ENCODE measurements at regions not wholly inside any gene's neighbourhood (a gene's known extent, or its start where the extent isn't known, plus 50 kb on each side); places are given as distances from the start of the nearest gene placed in this dataset.

GRCh38 chr13:111064661-111065060 lies 50.4 kb upstream of the ARHGEF7 start:
- ATAC-seq (ENCODE audit: low read depth), result no peak
- intact Hi-C loops (cut with micrococcal nuclease), result loop anchor here (5.0 kb wide), 1 partner anchor 1543 kb away; no protein-coding TSS in a partner anchor

DNA sequence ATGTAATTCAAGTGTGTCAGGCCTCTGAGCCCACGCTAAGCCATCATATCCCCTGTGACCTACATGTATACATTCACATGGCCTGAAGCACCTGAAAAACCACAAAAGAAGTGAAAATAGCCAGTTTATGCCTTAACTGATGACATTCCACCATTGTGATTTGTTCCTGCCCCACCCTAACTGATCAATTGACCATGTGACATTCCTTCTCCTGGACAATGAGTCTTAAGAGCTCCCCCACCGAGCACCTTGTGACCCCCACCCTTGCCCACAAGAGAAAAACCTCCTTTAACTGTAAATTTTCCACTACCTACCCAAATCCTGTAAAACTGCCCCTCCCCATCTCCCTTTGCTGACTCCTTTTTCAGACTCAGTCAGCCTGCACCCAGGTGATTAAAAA lies 52.1 kb upstream of the ARHGEF7 start:
- POLR2A ChIA-PET, result no interaction called here
- Mint-ChIP-seq H3K36me3 (ENCODE audit: low read depth) (no peaks in the 10 kb centered on the region), H3K4me1 (peaks cover 10% of the 10 kb centered on the region), H3K27me3 (peaks cover 53% of the 10 kb centered on the region), H3K27ac (no peak overlapping the region), H3K4me3 (no peak overlapping the region), H3K9me3 (no peaks in the 10 kb centered on the region)
- intact Hi-C loops (cut with micrococcal nuclease), result no loop called here
- ATAC-seq (ENCODE audit: low read depth), result no peak
- TF ChIP-seq CTCF (IDR thresholded peaks at IDR 0.05), result no peak
- DNase-seq, result no peak
- CTCF ChIA-PET, result no interaction called here

More at GRCh38 chr13:111064661-111065060, 50.4 kb upstream of the ARHGEF7 start:
- Mint-ChIP-seq H3K27me3 (peaks cover 39% of the 10 kb centered on the region), H3K4me1 (peaks cover 10% of the 10 kb centered on the region), H3K4me3 (no peak overlapping the region), H3K36me3 (ENCODE audit: low read depth) (no peaks in the 10 kb centered on the region), H3K27ac (no peak overlapping the region), H3K9me3 (no peaks in the 10 kb centered on the region)
- TF ChIP-seq CTCF (IDR thresholded peaks at IDR 0.05), result no peak
- no peak for DNase-seq
- ChIA-PET POLR2A (no interaction called here), CTCF (no interaction called here)

DNA sequence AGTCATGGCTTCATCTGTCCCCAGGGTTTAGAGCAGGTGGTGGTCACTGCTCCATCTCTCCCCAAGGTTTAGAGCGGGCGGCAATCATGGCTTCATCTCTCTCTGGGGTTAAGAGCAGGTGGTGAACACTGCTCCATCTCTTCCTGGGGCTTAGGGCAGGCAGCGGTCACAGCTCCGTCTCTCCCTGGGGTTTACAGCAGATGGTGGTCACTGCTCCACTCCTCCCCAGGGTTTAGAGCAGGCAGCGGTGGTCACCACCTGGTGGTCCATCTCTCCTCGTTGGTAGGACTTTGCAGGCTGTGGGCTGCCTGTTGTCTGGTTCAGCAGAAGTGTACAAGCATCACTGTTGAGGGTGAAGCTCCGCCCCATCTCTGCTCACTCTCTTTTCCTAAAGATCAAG lies 52.8 kb upstream of the ARHGEF7 start:
- peaks cover 7% of the 10 kb centered on the region for H3K4me1 Mint-ChIP-seq
- ATAC-seq (ENCODE audit: low read depth), result no peak
- no peak overlapping the region for H3K4me3 Mint-ChIP-seq
- CTCF ChIA-PET, result no interaction called here
- no peaks in the 10 kb centered on the region for H3K9me3 Mint-ChIP-seq
- no peak for DNase-seq
- H3K27ac Mint-ChIP-seq, result no peak overlapping the region
- H3K36me3 Mint-ChIP-seq (ENCODE audit: low read depth), result no peaks in the 10 kb centered on the region
- intact Hi-C loops (cut with micrococcal nuclease), result no loop called here
- POLR2A ChIA-PET, result no interaction called here
- no peak for TF ChIP-seq CTCF (IDR thresholded peaks at IDR 0.05)
- peaks cover 55% of the 10 kb centered on the region for H3K27me3 Mint-ChIP-seq

- Mint-ChIP-seq H3K9me3 (no peaks in the 10 kb centered on the region), H3K27me3 (peaks cover 62% of the 10 kb centered on the region), H3K4me3 (no peak overlapping the region), H3K27ac (no peak overlapping the region), H3K36me3 (ENCODE audit: low read depth) (no peaks in the 10 kb centered on the region), H3K4me1 (peaks cover 2% of the 10 kb centered on the region)
- CTCF ChIA-PET, result no interaction called here
- no peak for TF ChIP-seq CTCF (IDR thresholded peaks at IDR 0.05)
- no peak for ATAC-seq (ENCODE audit: low read depth)
- DNase-seq, result no peak
- POLR2A ChIA-PET, result no interaction called here
- intact Hi-C loops (cut with micrococcal nuclease), result no loop called here
These were observed 53.6 kb upstream of the ARHGEF7 start for GRCh38 chr13:111061358-111062045.

DNA sequence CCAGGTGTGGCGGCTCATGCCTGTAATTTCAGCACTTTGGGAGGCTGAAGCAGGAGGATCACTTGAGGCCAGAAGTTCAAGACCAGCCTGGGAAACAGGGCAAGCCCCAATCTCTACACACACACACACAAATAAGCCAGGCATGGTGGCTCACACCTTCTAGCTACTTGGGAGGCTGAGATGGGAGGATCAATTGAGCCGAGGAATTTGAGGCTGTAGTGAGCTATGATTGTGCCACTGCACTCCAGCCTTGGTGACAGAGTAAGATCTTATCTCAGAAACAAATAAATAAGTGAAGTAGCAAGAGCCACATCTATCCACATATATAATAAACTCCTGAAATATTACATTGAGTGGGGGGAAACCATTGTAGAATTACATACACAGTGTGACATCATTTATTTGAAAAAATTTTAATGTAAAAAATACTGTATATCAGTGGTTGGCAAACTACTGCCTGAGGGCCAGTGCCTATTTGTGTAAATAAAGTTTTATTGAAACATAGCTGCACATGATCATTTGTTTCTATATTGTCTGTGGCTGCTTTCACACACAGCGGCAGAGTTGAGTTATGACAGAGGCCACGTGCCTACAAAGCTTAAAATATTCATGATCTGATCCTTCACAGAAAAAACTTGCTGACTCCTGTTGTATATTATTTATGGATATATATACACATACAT lies 54.7 kb upstream of the ARHGEF7 start:
- ChIA-PET POLR2A (no interaction called here), CTCF (interaction anchor here (0.9 kb wide), 1 partner anchor 9 kb away, joined by 3 read pairs; no protein-coding TSS in a partner anchor)
- Mint-ChIP-seq H3K36me3 (ENCODE audit: low read depth) (no peaks in the 10 kb centered on the region), H3K4me3 (no peak overlapping the region), H3K4me1 (no peaks in the 10 kb centered on the region), H3K27ac (no peak overlapping the region), H3K27me3 (peaks cover 53% of the 10 kb centered on the region), H3K9me3 (no peaks in the 10 kb centered on the region)
- ATAC-seq (ENCODE audit: low read depth), result no peak
- no peak for DNase-seq
- intact Hi-C loops (cut with micrococcal nuclease), result no loop called here
- no peak for TF ChIP-seq CTCF (IDR thresholded peaks at IDR 0.05)
